Kidney capillary endothelial cell (primary cell): ENCODE measurements at regions not wholly inside any gene's neighbourhood (a gene's known extent, or its start where the extent isn't known, plus 50 kb on each side); places are given as distances from the start of the nearest gene placed in this dataset.

ENCODE experiments used
- DNase-seq: peaks from one replicate; pipeline ENCODE4 v3.0.0-alpha.2; 2018; ENCODE audit warnings: low spot score

DNA sequence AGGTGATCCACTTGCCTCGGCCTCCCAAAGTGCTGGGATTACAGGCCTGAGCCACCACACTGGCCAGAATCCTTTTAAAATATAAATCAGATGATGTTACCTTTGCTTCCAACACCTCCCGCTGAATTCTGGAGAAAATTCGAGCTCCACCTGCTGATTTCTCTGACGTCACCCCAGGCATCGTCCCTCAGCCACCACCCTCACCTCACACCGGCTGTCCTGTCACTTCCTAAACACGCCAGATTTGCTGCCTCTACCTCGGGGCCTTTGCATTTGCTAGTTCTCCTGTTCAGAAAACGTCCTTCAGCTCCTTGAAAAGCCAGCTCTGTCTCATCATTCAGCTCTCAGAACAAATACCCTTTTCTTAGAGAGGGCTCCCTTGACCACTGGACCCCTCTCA is 57.9 kb downstream of the FBXO2 start:
- DNase-seq: no peak

- DNase-seq: peak; percentile 15
Measured at GRCh38 chr1:11595285-11595684, 58.9 kb downstream of the FBXO2 start.

DNA sequence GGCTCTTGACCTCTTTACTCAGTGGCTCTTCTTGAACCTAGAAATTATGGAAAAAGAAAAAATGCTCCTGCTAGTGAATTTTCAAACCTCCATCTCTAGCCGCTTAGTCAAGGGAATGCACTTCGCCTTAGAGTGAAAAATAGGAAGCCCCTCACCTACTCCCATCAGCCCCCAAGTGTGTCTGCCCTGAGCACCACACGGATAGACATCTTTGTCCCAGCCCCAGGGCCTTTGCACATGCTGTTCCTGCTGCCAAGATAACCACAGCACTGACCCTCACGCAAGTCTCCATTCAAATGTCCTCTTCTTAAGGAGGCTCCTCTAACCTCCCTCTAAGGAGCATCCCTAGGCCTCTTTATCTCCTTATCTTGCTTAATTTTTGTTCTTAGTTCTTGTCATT is 59.6 kb downstream of the FBXO2 start:
- no peak for DNase-seq

- DNase-seq: no peak
Measured at GRCh38 chr1:11594222-11594621, 60.0 kb downstream of the FBXO2 start.

- no peak for DNase-seq
Measured at GRCh38 chr1:11592752-11593151, 61.5 kb downstream of the FBXO2 start.

- no peak for DNase-seq
Measured at GRCh38 chr1:11590395-11590794, 63.8 kb downstream of the FBXO2 start.
